Activated effector memory CD4-positive, alpha-beta T cell treated with Interleukin-2 at 50 U/mL for 16 hours (primary cell): ENCODE measurements at regions not wholly inside any gene's neighbourhood (a gene's known extent, or its start where the extent isn't known, plus 50 kb on each side); places are given as distances from the start of the nearest gene placed in this dataset.

Experiments
- DNase-seq: peaks from one replicate; pipeline ENCODE4 v3.0.0-alpha.2; 2020

DNA sequence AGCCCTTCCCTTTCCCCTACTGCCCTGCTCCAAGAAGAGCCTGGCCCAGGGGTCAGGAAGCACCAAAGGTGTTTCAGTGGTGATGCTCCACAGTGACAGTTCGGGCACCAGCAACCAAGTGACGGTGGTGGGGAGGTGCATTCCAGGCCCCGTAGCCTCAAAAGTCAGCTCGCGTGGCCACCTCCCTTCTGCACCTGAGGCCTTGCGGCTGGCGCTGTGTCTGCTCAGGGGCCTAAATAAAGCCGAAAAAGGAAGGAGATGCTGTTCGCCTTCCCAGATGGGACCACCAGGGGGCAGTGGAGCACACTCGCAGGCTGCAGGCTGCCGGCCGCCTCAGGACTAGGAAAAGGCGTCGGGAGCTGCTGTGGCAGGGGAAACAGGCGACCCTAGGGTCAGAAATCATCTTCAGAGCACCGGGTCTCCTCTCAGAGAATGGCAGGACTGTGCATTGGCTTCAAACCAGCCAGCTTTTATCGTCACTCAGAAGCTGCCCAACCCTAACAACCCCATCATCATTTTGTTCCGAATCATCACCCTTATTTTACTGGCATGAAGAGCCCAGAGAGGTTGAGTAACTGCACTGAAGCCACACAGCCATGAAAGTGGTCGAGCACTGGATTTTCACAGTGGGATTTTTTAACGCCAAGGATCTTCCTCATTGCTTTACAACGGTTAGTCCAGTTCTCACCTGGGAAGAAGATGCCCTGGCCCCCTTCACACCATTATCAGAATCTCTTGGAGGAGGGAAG lies 213.0 kb upstream of the CELF4 start:
- DNase-seq = no peak

DNA sequence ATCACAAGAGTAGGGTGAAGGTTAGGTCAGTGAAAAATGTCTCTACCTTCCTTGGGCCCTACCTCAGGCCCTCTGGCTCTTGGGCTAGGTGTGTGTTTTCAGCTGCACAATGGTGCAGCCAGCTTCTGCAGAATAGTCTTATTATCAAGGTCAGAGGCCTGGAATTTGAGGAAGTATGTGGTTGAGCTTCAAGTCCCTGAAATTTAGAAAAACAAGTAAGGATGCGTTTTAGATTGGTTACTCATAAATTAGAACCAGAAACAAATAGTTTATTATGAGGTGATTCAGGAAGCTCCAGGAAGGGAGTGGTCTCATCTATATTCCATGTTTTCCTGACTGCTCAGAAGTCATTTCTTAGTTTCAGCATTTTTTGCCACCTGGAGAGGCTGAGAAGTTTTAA lies 204.2 kb upstream of the CELF4 start:
- DNase-seq = no peak

DNA sequence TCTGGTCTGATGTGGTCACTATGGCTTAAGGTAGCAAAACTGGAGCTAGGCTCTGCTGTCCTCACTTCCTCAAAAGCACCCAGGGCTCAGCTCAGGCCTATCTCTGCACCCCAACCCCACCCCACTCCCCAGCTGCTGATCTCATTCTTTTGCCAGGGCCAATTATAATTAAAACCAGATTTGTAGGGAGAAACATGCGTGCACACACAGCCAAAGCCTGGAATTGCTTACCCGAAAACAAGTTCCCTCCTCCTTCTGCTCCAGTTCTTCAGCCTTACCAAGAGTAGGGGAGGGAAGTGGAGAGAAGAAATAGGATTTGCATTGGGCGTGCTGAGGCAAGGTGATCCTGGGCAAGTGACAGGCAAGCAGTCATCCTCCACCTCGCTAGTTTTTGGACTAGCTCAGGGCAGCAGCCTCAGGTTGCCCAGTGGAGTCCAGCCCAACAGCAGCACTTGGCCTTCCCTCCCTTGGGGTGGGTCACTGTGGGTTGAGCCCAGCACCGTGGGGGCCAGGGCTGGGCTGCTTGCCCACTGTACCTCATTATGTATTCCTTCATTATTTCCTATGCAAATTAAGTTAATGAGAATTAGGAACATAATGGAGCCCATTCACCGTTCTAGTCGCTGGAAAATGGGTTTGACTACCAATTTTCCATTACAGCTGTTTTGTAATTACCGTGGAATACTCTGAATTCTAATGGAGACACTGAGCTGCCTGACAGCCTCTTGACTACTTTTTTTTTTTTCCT lies 199.1 kb upstream of the CELF4 start:
- DNase-seq = no peak

DNA sequence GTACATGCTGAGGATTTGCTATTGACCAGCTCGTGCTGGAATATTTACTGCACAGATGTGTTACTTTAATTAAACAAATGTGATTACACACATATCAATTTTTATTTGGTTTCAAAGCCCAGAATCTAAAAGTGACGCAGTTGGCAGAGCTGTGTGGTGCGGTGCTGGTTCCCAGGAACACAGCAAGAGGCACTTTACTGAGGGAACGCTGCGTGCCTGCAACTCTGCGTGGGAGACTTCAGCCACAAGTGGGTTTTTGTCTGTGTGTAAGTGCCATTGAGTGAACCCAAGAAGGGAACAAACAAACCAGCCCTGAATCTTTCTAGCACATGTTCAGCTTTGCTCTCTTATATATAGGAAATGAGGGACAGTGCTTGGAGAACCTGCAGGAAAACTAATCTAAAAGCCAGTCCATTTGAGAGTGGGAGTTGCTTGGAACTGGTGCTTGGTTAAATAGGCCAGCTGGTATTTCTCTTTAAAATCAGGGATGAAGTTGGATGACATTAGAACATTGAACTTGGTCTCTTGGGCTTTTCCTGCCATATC lies 196.6 kb upstream of the CELF4 start:
- DNase-seq = no peak

DNA sequence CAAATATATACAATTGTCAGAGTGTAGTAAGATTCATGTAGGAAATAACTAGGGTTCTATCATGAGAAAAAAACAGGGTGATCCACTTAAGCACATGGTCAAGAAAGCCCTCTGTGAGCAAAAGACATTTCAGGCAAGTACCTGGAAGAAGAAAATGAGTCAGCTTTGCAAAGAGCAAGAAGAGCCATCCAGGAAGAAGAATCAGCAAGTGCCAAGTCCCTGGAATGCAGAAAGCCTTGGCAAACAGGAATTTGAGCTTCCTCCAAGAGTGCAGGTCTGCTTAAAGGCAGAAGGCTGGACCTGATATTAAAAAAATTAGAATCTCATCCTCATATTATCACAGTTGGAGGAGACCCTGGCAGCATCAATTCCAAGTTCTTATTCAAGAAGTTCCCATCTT lies 188.5 kb upstream of the CELF4 start:
- no peak for DNase-seq

DNA sequence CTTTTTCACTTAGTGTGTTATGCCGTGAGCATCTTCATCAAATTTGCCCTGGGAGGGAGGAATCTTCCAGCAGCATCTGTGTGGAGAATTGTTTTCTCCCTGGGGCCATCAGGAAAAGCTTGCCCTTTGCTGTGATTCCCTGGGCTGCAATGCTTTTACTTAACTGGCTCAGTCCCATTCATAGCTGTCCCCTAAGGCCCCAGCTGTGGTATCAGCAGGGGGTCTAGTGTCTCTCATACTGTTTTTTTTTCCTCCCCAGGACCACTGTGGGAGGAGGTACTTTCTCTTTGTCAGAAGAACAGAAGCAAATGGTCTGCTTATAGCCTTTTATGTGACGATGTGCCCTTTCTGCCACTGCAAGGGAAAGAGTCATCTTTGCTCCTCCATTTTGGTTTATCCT lies 176.8 kb upstream of the CELF4 start:
- no peak for DNase-seq

DNA sequence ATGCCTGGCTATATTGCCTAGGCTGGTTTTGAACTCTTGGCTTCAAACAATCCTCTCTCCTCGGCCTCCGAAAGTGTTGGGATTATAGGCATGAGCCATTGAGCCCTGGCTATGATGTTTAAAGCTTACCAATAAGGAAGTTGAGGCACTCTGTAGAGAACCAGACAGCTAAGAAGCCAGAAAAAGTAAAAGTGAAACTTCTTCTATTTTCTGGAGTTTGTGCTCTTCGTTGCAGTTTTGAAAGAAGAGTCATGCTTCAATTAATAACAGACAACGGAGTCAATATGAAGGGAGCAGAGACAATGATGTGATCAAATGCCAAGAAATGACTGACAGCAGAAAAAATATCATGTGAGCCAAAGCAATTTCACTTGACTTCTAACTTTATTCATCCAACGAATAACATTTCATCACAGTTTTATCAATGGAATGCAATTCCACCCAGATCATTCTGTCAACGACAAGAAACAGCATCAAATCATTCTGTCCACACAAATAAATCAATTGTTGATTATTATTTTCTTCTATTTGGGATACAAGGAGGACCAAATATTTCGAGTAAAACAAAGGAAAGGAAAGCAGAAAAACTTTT lies 175.5 kb upstream of the CELF4 start:
- DNase-seq = no peak

DNA sequence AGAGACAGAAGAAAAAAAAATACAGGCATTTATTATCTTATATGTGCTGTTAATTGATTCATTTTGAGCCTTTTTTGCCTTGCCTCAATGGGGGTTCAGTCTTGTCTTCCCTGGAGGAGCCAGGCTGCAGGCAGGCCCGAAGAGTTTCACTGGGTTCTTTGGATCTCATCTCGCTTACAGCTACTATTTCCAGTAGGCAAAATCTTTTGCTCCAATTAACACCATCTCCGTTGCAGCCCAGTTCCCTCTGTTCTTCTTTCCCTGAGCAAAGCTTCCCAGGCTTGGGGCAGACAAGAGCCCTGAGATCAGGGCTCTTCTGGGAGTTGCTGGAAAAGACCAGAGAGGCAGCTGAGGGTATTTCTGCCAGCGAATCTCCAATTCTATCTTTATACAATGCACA lies 168.8 kb upstream of the CELF4 start:
- DNase-seq = no peak

DNA sequence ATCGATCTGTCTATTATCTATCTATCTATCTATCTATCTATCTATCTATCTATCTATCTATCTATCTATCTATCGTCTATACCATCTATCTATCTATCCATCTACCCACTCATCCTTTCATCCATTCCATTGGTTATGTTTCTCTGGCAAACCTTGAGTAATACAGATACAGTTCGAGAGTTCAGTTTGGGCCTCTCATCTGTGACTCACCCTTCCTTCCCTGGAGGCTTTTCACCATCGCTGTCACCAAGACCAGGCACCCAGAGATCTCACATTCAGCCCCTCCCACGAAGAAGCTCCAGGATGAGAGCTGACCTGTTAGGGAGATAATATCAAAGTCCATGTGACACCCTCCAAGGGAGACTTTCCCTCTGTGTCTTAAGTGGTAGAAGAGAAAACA lies 164.1 kb upstream of the CELF4 start:
- DNase-seq = no peak

DNA sequence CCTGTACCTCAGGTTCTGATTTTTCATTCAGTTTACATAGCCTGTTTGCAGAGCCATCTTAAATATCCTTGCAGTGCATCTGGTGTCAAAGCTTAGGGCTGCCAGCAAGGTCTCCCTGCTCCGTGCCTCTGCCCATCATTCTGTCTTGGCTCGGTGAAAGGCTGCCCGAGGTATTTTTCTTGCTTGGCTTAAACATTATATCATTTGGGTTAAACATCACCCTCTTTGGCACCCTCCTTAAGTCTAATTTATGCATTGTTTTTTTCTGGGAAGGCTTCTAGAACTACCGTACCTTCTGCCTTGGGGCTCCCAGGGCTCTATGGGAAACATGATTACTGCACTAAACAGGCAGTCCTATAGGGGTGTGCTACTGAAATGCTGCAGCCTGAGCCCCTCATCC lies 158.6 kb upstream of the CELF4 start:
- no peak for DNase-seq

DNA sequence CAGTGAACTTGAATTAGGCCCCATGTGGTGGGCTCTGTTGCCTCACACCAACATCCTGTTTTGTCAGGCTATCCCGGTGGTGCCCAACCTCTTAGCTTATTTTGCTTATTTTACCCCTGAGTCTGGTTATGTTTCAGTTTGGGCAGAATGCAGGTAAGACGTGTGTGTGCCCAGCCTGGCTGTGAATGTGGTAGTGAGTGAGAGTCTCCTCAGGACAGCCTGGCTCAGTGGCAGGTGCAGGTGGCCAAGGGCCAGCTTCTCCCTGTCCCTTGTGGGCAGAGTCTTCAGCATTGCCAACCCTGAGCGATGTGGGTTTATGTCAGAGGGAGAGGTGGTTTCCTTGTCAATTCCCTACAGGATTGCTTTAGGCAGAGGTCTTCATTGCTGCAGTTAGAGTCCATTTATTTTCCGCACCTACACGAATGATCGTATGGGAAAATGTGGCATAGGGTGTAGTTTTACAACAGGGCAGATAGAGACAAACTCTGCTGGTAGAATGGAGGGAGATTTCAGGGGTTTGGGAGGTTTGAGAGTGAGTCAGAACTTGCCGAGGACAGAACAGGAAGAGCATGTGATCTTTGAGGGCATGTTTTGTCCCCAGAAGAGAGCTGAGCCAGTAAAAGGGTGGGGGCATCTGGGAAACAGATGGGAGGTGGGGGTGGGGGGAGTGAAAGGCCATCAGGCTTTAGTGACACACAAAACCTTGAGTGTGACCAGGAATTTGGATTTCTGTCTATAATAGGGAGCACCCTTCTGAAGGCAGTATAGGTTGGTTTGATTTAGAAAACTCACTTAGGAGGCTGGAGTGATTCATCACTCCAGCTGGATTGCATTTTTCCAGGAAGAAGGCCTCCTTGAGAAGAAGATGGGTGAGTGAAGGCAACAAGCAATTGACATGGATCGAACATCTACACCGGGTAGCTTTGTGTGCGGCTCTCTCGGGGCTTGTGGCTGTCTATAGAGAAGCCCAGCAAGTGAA lies 156.2 kb upstream of the CELF4 start:
- DNase-seq = no peak

DNA sequence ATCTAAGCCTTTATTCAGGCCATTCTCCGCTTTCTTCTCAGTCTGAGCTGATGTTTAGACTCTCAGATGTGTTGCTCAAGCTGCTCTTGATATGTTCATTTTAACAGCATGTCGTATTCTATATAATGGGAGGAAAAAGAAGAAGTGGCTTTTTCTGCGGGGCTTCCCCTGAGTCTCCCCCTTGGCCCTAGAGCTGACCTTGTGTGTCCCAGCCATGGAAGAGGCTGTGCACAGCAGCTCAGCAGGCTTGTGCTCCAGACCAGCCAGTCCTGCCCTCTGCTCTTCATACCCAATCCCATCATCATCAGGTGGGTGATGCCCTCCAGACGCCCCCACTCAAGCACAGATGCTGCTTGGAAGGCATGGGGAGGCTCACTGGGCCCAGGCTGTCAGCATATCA lies 155.1 kb upstream of the CELF4 start:
- DNase-seq = no peak

DNA sequence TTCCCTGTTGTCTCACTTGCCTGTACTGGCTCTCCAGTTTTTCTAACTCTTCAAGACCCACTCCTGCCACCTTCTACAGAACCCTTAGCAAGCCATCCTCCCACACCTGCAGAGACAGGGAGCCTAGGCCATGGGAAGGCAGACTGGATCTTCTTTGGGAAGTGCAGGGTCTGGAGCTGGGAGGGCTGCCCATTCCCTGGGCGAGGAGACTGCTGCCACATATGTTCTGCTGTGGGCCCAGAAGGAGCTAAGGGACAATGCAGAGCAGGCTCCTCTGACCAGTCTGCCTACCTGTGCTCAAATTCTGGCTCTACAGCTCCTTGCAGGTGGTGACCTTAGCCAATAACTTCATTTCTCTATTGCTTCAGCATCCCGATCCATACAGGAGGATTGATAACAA lies 152.1 kb upstream of the CELF4 start:
- DNase-seq = no peak

DNA sequence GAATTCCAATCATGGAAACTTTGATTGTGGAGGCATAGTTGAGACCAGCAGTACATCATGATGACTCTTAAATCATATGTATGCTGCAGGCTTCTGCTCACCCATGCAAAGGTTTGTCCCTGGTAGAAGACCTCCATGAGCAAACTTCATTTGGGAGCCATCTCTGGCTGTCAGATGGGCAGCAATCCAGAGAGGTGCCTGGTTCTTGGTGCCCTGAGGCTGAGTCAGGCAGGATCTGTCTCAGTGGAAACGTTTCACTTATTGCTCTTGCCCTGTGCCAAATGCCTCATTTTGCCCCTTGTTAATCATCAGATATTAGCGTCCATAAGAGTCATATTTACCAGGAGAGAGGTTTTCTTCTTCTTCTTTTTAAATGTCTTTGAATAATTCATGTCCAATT lies 151.5 kb upstream of the CELF4 start:
- no peak for DNase-seq

DNA sequence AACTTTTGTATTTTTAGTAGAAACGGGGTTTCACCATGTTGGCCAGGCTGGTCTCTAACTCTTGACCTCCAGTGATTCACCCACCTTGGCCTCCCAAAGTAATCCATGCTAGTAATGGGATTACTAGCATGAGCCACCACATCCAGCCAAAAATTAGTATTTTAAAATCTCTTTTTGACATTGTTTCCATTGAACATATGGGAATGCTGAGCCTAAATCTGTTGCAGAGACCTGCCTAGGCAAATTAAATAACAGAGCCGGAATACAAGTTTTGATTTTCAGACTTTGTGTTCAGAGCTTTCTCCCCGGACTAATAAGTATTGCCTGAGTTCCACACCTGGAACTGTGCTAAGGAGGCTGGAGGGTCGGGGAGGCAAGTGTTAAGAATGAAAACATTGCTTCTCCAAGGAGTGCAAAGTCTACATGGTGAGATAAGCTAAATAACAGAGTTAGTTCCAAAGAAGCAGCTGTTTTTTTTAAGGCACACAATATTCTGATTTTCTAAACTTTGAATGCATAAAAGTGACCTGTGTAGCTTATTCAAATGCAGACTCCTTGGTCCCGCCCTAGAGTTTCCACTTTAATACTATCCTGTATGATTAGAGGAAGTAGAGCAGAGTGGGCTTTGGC lies 150.6 kb upstream of the CELF4 start:
- no peak for DNase-seq

DNA sequence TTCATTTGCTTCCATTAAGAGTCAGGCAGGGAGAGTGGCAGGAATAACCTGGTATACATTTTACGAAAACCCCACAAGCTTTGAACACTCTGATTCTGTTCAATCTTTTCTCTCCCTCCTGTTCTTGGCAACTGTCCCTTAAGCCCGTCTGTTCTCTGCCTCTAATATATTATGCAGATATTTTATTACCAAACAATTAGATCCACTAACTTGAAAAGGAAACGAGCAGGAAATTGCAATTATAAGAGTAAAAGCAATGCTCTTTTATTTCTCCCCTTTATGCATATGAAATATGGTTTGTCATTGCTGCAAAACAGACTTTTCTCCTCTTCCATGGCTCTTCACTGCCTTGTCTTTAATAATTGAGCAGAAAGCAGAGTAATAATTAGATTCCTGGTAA lies 149.1 kb upstream of the CELF4 start:
- no peak for DNase-seq

DNA sequence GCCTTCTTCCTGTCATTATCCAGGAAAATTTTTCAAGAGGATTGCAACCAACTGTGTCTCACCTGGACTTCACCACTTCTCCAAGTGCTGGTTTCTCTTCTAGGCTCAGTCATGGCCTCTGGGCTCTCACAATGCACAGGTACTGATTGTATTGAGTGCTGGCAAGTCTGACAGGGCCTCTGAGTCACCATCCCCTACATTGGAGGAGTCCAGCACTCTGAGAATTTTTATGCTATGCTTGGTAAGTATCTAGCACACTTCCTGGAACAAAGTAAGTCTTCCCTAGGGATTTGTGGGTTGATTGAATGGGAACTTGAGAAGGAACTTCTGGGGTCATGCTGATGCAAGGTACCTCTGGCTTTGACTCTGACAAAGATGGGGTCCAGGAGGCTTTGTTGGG lies 147.2 kb upstream of the CELF4 start:
- no peak for DNase-seq

DNA sequence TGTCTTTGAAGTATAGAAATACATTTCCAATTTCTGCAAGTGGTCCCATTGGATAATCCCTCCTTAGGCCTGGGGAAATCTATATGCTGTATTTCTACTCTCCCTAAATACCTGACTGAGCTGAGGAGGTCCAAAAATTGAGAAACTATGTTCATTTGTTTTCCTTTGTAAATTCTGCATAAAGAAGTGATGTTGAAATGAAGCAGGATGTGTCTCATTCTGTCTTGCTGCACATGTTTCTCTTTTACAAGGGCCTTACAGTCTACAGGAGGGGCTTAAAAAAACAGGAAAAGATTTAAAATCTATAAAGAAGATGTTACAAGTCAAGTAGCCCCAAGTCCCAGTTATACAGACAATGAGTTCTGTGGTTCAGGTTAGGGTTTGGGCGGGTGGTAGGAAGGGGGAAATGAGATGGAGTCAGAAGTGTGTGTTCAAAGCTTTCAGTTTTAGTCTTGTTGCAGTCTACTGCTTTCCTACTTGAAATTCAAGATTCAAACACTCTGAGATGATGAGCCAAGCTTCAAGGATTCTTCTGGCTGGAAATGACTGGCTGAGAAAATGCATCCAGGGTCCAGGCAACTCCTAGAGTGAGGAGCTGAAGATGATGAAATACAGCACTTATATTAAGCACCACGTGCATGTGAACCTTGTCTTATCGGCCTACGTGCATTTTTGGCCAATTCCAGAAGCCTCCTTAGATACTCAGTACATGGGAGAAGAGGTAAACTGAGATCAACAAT lies 146.3 kb upstream of the CELF4 start:
- no peak for DNase-seq

DNA sequence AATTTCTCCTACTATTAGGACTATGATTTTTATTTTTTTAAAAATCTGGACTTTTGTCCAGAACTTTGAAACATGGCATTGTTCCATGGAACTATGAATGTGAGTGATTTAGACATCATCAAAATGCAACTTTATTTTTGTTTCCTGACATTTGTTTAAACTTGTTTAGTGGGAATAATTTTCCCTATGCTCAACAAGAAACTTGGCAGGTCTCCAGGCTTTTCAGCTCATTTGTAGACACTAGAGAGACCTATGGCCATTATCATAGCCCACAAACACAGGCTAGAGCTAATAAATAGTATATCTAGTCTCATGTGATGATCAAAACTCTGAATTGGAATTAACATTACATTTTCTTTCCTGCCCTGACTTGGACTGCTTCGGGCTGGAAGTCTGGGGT lies 145.1 kb upstream of the CELF4 start:
- no peak for DNase-seq

DNA sequence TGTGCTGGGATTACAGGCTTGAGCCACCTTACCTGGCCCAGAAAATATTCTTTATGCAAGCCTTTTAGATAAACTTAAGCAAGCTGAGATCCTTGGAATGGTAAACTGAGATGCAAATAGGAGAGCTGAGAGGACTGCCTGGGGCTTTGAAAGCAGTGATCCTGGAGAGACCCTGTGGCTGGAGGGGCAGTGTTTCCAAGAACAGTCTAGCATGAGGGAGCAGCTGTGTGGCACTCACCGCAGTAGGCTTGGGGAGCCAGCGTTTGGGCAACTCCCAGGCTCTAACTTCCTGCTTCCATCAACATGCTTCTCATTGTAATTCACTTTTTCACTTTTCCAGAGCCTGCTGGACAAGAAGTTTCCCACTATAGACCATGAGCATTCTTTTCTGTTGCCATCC lies 144.1 kb upstream of the CELF4 start:
- DNase-seq = no peak

DNA sequence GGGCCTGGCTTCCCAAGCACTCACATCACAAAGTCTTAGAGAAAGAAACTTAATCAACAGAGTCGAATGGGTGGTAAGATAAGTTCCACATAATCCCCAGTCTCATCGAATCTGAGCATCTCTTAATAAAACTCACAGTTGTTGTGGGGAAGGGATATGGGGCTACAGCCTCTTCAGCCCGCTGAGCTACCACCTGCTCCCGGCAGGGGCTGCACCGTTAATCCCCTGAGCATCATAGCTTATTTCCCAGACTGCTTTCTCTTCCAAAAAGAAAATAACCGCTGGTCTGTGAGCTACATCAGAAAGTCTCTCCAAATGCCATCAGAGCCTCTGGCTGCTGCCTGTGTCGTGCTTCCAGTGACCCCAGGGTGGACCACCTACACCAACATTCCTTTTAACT lies 139.4 kb upstream of the CELF4 start:
- no peak for DNase-seq

DNA sequence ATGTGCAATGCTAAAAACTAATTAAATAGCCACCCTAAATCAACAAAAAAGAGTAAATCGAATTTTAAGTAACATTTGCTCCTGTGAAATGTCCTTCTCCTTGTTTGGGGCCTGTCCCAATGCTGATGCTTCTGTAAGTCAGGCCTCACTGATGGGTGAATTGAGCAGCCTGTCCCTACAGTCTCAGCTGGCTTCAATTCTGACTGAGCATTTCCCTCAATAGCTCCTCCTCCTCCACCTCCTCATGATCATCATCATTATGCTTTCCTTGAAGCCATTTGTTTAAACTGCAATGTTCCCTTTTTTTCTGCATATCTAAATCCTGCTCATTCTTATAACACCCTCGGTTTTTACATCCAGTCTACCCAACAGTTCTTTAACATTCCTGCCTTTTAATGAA lies 137.2 kb upstream of the CELF4 start:
- DNase-seq = no peak
